ENCODE measurements at regions not wholly inside any gene's neighbourhood (a gene's known extent, or its start where the extent isn't known, plus 50 kb on each side); places are given as distances from the start of the nearest gene placed in this dataset.

DNA sequence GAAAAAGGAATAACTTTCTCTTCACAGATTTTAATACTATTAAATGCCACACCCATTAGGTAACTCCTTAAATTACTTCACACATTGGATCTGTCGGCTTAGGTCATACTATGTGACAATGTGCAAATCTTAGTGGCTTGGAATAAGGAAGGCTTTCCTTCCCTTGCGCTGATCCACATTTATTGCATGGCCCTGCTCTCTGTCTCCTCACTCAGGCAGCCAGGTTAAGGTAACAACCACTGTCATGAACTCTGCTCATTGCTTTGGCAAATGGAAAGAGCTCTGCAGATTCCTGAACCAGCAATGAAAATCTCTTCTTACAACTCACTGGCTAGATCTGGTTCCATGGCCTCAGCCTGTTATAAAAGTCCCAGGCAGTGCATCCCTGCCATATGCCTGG lies 121.9 kb upstream of the NFIB start:
- TF ChIP-seq, protein P1, sequence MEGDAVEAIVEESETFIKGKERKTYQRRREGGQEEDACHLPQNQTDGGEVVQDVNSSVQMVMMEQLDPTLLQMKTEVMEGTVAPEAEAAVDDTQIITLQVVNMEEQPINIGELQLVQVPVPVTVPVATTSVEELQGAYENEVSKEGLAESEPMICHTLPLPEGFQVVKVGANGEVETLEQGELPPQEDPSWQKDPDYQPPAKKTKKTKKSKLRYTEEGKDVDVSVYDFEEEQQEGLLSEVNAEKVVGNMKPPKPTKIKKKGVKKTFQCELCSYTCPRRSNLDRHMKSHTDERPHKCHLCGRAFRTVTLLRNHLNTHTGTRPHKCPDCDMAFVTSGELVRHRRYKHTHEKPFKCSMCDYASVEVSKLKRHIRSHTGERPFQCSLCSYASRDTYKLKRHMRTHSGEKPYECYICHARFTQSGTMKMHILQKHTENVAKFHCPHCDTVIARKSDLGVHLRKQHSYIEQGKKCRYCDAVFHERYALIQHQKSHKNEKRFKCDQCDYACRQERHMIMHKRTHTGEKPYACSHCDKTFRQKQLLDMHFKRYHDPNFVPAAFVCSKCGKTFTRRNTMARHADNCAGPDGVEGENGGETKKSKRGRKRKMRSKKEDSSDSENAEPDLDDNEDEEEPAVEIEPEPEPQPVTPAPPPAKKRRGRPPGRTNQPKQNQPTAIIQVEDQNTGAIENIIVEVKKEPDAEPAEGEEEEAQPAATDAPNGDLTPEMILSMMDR (IDR thresholded peaks at IDR 0.05; ENCODE audit: insufficient read depth, low read length, poor library complexity, severe bottlenecking): no peak
- no peak for TF ChIP-seq EZH2phosphoT487 (conservative IDR thresholded peaks at IDR 0.05; ENCODE audit: low read length)
